NOMO-1 (cell line): ENCODE measurements at regions not wholly inside any gene's neighbourhood (a gene's known extent, or its start where the extent isn't known, plus 50 kb on each side); places are given as distances from the start of the nearest gene placed in this dataset.
A peak's percentile ranks its signal among the peaks of the same experiment; 100 is the strongest.

Source experiments
- DNase-seq, 2 experiments: peaks; one replicate each; lab custom pipeline; 2025; ENCODE audit not compliant: unreplicated experiment in 2 of 2; lab: John Stamatoyannopoulos, UW

- DNase-seq, result no peak
These were observed 205.7 kb upstream of the TET2 start for GRCh38 chr4:104940927-104941326.

GRCh38 chr4:104941661-104942062, 205.0 kb upstream of the TET2 start:
- DNase-seq, result no peak

- DNase-seq, result no peak
These were observed 203.5 kb upstream of the TET2 start for GRCh38 chr4:104942990-104943743.

- DNase-seq, result no peak
These were observed 202.1 kb upstream of the TET2 start for GRCh38 chr4:104944596-104944995.

GRCh38 chr4:104964410-104965175, 182.1 kb upstream of the TET2 start:
- DNase-seq, result no peak

GRCh38 chr4:104966349-104967033, 180.2 kb upstream of the TET2 start:
- peak; percentile 86 to 98 for DNase-seq

DNA sequence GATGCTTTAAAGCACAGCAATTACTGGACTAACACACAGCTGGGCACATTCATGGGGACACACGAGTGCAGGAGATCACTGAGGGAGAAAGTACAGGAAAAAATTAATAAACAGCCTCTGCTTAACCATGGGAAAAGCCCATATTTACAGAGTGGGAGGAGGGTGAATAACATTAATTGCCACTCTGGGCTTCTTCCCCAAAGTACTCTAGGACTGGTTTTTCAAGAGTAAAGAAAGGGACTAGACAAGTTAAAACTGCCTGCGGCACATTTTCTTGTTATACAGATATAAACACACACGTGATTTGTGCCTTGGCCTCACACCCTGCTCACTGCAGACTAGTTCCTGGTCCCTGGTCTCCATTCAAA, 179.7 kb upstream of the TET2 start:
- DNase-seq, result peak; percentile 19 to 30

GRCh38 chr4:104969394-104970082, 177.1 kb upstream of the TET2 start:
- DNase-seq, result peak; percentile 51 to 58

DNA sequence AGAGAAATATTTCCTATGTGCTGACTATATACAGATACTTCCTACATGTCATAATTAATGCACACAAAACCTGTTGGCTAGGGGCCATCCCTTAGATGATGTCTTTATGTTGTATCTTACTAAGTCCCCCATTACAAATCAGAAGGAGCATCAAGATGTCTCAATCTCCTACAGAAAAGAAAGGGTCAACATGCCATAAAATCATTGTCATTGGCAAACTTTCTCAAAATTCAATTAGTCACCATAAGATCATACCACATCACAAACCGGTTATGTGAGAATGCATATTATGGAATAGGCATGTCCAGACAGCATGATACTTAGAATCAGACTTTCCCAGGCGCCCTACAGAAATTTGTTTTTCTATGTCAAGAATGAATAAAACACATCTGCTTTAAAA, 175.2 kb upstream of the TET2 start:
- no peak for DNase-seq

DNA sequence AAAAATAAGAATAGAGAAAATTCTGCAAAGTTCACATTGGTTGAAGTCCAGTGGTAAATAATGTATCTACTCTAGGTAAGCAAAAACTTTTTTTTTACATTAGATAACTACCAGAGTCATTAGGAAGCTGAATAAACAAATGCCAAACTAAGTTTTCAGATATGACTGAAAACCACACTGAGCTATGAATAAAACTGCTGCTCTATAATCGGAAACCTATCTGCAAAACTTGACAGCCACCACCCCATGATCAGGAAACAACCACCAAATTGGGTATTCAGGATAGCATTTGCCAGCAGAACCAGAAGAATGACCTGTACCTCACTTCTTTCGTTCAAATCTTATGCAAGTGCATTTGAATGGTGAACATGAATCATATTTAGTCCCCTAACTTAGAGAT, 173.0 kb upstream of the TET2 start:
- DNase-seq, result no peak

- DNase-seq, result no peak
These were observed 171.1 kb upstream of the TET2 start for GRCh38 chr4:104975617-104976016.

DNA sequence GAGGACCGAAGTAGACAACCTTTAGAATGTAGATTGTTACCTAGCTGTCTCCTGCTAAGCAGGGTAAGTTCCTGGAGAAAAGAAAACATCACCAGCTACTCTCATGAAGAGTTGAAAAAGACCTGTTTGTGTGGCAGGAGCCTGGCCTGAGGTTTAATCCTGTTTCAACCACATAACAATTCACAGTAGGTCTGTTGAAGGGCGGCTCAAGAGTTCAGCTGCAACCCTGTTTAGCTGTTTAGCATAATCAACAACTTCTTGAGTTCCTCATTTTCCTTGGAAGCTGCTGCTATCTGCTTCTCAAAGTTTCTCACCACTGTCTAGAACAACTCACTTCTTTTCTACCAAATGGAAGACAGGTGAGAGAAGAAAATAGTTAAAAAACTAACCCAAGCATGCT, 170.4 kb upstream of the TET2 start:
- DNase-seq, result peak; percentile 13 to 46

- no peak for DNase-seq
These were observed 167.5 kb upstream of the TET2 start for GRCh38 chr4:104979083-104979760.

GRCh38 chr4:104983615-104984179, 163.0 kb upstream of the TET2 start:
- DNase-seq, result peak in 1 of 2 experiments; percentile 8

DNA sequence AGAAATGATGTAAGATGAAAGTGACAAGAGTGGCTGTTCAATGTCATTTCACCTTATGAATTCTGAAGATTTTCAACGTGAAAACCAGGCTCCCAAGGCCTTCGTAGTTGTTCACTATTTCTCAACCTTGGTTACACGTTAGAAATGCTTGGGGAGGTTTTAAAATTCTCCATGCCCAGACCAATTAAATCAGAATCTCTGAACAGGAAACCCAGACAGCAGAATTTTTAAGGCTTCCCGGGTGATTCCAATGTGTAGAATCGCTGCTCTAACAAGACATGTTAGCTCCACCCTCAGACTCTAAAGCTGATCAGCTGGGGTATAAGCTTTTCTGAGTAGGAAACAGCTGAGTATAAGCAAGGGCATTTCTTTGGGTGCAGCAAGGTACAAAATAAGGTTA, 160.4 kb upstream of the TET2 start:
- DNase-seq, result no peak

DNA sequence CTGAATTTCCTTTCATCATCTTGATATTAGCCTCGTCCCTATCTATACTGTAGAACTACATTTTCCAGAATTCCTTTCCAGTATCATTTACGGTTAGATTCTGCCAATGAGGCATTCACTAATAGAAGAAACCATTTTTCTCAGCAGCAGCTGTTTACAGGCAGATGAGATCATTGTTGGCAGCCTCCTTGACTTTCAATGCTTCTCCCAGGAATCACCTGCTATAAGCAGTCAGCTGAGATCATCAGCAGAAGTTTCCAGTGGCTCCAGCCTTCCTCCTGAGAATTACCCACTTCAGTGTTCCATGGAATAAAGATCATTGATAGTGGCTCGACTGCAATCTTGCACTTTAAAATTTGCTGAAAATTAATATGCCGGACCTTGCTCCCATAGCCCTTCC, 157.3 kb upstream of the TET2 start:
- no peak for DNase-seq

GRCh38 chr4:105002278-105002677, 144.4 kb upstream of the TET2 start:
- no peak for DNase-seq

GRCh38 chr4:105014234-105014633, 132.4 kb upstream of the TET2 start:
- peak in 1 of 2 experiments; percentile 48 for DNase-seq

- peak; percentile 78 to 89 for DNase-seq
These were observed 132.0 kb upstream of the TET2 start for GRCh38 chr4:105014635-105015034.

- DNase-seq, result no peak
These were observed 130.9 kb upstream of the TET2 start for GRCh38 chr4:105015750-105016149.
